Endodermal cell (in vitro differentiated cells): ENCODE measurements at regions not wholly inside any gene's neighbourhood (a gene's known extent, or its start where the extent isn't known, plus 50 kb on each side); places are given as distances from the start of the nearest gene placed in this dataset.

Experiments
- DNase-seq: peaks from one replicate; pipeline ENCODE4 v3.0.0-alpha.2; 2017
- H3K27ac ChIP-seq: 2 replicates; pipeline ENCODE4 v1.5.1; 2013; ENCODE audit warnings: mild to moderate bottlenecking, low read depth, low read length, moderate library complexity
- H3K27me3 ChIP-seq: 2 replicates; pipeline ENCODE4 v1.6.1; 2013; ENCODE audit warnings: mild to moderate bottlenecking, low read length, moderate library complexity; ENCODE audit not compliant: insufficient read depth, control insufficient read depth, poor library complexity, severe bottlenecking
- H3K36me3 ChIP-seq: 2 replicates; pipeline ENCODE4 v1.7.0; 2013; ENCODE audit warnings: mild to moderate bottlenecking, low read length, moderate library complexity; ENCODE audit not compliant: control insufficient read depth, insufficient read depth
- H3K4me1 ChIP-seq: one replicate; pipeline ENCODE4 v1.7.0; 2013; ENCODE audit warnings: low read length; ENCODE audit not compliant: control insufficient read depth, insufficient read depth
- H3K4me3 ChIP-seq: 2 replicates; pipeline ENCODE4 v1.5.1; 2013; ENCODE audit warnings: mild to moderate bottlenecking, low read length, moderate library complexity
- H3K9ac ChIP-seq: 2 replicates; pipeline ENCODE4 v1.6.1; 2013; ENCODE audit warnings: mild to moderate bottlenecking, low read length, moderate library complexity; ENCODE audit not compliant: poor library complexity, severe bottlenecking; ENCODE audit errors: extremely low read depth
- H3K9me3 ChIP-seq: 2 replicates; pipeline ENCODE4 v1.6.1; 2013; ENCODE audit warnings: mild to moderate bottlenecking, low read length, moderate library complexity; ENCODE audit not compliant: control insufficient read depth
- H3K27ac Mint-ChIP-seq: 2 replicates; pipeline ENCODE4 v1.8.0; 2020; ENCODE audit warnings: mixed read lengths
- H3K27me3 Mint-ChIP-seq: 2 replicates; pipeline ENCODE4 v1.8.0; 2021; ENCODE audit warnings: mild to moderate bottlenecking, mixed read lengths; ENCODE audit not compliant: insufficient read depth
- H3K36me3 Mint-ChIP-seq: 2 replicates; pipeline ENCODE4 v1.8.0; 2020; ENCODE audit warnings: low read depth, mixed read lengths
- H3K4me1 Mint-ChIP-seq: 2 replicates; pipeline ENCODE4 v1.8.0; 2020; ENCODE audit warnings: mixed read lengths
- H3K4me3 Mint-ChIP-seq: 2 replicates; pipeline ENCODE4 v1.8.0; 2020; ENCODE audit warnings: mild to moderate bottlenecking, moderate library complexity, mixed read lengths
- H3K9me3 Mint-ChIP-seq: 2 replicates; pipeline ENCODE4 v1.8.0; 2020; ENCODE audit warnings: mild to moderate bottlenecking, mixed read lengths
- WGBS, 2 experiments: methylation state at CpG; one replicate each; pipeline versions ENCODE4 v1.1.5 to v1.1.7; 2013; ENCODE audit warnings: missing lambda C conversion rate in 2 of 2, mixed read lengths in 1 of 2; ENCODE audit not compliant: insufficient coverage in 1 of 2, insufficient read length in 1 of 2; 5-methylcytosine and 5-hydroxymethylcytosine counted together
- TF ChIP-seq, protein P1 (sequence below): fragments of 200-600 bp; sonication (generic); conservative IDR thresholded peaks from 2 replicates; pipeline ENCODE4 v1.5.0; 2021; ENCODE audit warnings: antibody characterized with exemption, mild to moderate bottlenecking

GRCh38 chr2:128630974-128631697, 312.5 kb upstream of the HS6ST1 start:
- H3K36me3 ChIP-seq, result no peaks in the 10 kb centered on the region
- 92% methylated on average over 3 to 12 of the region's 12 CpGs for WGBS, 2 experiments
- H3K9ac ChIP-seq, result no peak overlapping the region
- Mint-ChIP-seq H3K4me1 (peaks cover 13% of the 10 kb centered on the region), H3K4me3 (no peak overlapping the region), H3K27me3 (peaks cover 16% of the 10 kb centered on the region), H3K36me3 (no peaks in the 10 kb centered on the region), H3K9me3 (no peaks in the 10 kb centered on the region), H3K27ac (no peak overlapping the region)
- TF ChIP-seq, protein P1, sequence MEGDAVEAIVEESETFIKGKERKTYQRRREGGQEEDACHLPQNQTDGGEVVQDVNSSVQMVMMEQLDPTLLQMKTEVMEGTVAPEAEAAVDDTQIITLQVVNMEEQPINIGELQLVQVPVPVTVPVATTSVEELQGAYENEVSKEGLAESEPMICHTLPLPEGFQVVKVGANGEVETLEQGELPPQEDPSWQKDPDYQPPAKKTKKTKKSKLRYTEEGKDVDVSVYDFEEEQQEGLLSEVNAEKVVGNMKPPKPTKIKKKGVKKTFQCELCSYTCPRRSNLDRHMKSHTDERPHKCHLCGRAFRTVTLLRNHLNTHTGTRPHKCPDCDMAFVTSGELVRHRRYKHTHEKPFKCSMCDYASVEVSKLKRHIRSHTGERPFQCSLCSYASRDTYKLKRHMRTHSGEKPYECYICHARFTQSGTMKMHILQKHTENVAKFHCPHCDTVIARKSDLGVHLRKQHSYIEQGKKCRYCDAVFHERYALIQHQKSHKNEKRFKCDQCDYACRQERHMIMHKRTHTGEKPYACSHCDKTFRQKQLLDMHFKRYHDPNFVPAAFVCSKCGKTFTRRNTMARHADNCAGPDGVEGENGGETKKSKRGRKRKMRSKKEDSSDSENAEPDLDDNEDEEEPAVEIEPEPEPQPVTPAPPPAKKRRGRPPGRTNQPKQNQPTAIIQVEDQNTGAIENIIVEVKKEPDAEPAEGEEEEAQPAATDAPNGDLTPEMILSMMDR, result no peak
- H3K4me1 ChIP-seq, result peaks cover 8% of the 10 kb centered on the region
- DNase-seq, result peak; percentile 38
- H3K27ac ChIP-seq, result no peak overlapping the region
- no peaks in the 10 kb centered on the region for H3K27me3 ChIP-seq
- H3K4me3 ChIP-seq, result no peak overlapping the region
- H3K9me3 ChIP-seq, result no peaks in the 10 kb centered on the region

- no peak overlapping the region for H3K4me3 Mint-ChIP-seq
- Histone ChIP-seq H3K27me3 (no peaks in the 10 kb centered on the region), H3K27ac (no peak overlapping the region), H3K4me1 (peaks cover 8% of the 10 kb centered on the region), H3K4me3 (no peak overlapping the region), H3K9me3 (no peaks in the 10 kb centered on the region), H3K9ac (no peak overlapping the region), H3K36me3 (no peaks in the 10 kb centered on the region)
- WGBS, 2 experiments, result 90 to 92% methylated on average over 9 to 15 of the region's 15 CpGs
- no peaks in the 10 kb centered on the region for H3K36me3 Mint-ChIP-seq
- DNase-seq, result peak; percentile 34
- TF ChIP-seq, protein P1, result no peak
- H3K4me1 Mint-ChIP-seq, result peaks cover 12% of the 10 kb centered on the region
- H3K27me3 Mint-ChIP-seq, result peaks cover 24% of the 10 kb centered on the region
- no peak overlapping the region for H3K27ac Mint-ChIP-seq
- H3K9me3 Mint-ChIP-seq, result no peaks in the 10 kb centered on the region
Observed at GRCh38 chr2:128631698-128632500, 313.2 kb upstream of the HS6ST1 start.

- no peak overlapping the region for H3K4me3 Mint-ChIP-seq
- DNase-seq, result peak; percentile 36
Observed at GRCh38 chr2:128632501-128632800, 313.8 kb upstream of the HS6ST1 start.

More at GRCh38 chr2:128632501-128632800, 313.8 kb upstream of the HS6ST1 start:
- H3K4me1 Mint-ChIP-seq, result peaks cover 11% of the 10 kb centered on the region
- Histone ChIP-seq H3K4me3 (no peak overlapping the region), H3K9ac (no peak overlapping the region), H3K27me3 (no peaks in the 10 kb centered on the region), H3K9me3 (no peaks in the 10 kb centered on the region), H3K36me3 (no peaks in the 10 kb centered on the region), H3K4me1 (peaks cover 8% of the 10 kb centered on the region), H3K27ac (peak overlapping the region; percentile 70)
- no peak overlapping the region for H3K27ac Mint-ChIP-seq
- H3K27me3 Mint-ChIP-seq, result peaks cover 25% of the 10 kb centered on the region
- 68 to 79% methylated on average over 5 to 6 of the region's 6 CpGs for WGBS, 2 experiments
- TF ChIP-seq, protein P1, result no peak
- no peaks in the 10 kb centered on the region for H3K9me3 Mint-ChIP-seq
- H3K36me3 Mint-ChIP-seq, result no peaks in the 10 kb centered on the region
